GM12891 (cell line): ENCODE measurements at regions not wholly inside any gene's neighbourhood (a gene's known extent, or its start where the extent isn't known, plus 50 kb on each side); places are given as distances from the start of the nearest gene placed in this dataset.
"Not testable (repeated sequence)": the region's sequence is repeated elsewhere in the genome, so short reads cannot be mapped to it uniquely, and the experiment has no call there.

Source experiments
- DNase-seq: peaks from one replicate; pipeline ENCODE4 v3.0.0; 2011; ENCODE audit warnings: low spot score; ENCODE audit not compliant: insufficient read length
- FAIRE-seq: peaks from 2 replicates; lab custom pipeline; 2011; peaks lifted over from hg19 to GRCh38; lab: Jason Lieb, UNC
- PAX5 ChIP-seq: IDR thresholded peaks from 2 replicates; pipeline ENCODE4 v1.6.1; 2011; ENCODE audit warnings: low read length, moderate library complexity, mild to moderate bottlenecking; ENCODE audit not compliant: insufficient read depth, severe bottlenecking
- POLR2A ChIP-seq: IDR thresholded peaks from 2 replicates; pipeline ENCODE4 v1.6.1; 2011; ENCODE audit warnings: low read depth, low read length, control low read depth
- POLR2AphosphoS5 ChIP-seq: IDR thresholded peaks from 2 replicates; pipeline ENCODE4 v1.6.1; 2011; ENCODE audit warnings: low read depth, low read length, control low read depth
- POU2F2 ChIP-seq: IDR thresholded peaks from 2 replicates; pipeline ENCODE4 v1.6.1; 2011; ENCODE audit warnings: low read depth, mild to moderate bottlenecking, control low read depth, low read length, moderate library complexity
- SPI1 ChIP-seq: IDR thresholded peaks from 2 replicates; pipeline ENCODE4 v1.6.1; 2011; ENCODE audit warnings: low read depth, low read length, control low read depth
- TAF1 ChIP-seq: IDR thresholded peaks from 2 replicates; pipeline ENCODE4 v1.6.1; 2011; ENCODE audit warnings: low read depth, low read length, control low read depth

DNA sequence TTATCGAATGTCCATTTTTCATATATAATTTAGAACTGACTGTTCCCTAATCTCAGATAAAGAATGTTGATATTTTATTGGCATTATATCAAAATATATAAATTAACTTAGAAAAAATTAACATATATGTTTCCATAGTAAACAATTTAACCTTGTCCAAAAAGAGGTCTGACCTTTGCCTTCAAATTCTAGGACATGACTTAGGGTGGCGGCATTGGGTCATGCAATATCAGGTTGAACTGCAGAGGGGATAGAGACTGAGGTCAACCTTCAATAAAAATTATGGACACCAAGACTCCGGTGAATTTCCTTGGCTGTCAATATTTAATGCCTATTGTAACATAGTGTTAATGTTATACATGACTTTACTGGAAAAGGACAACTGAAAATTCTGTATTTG lies 199.8 kb downstream of the RPL10L start:
- DNase-seq = no peak
- FAIRE-seq = no peak
- TF ChIP-seq POLR2AphosphoS5 = no peak
- no peak for TF ChIP-seq TAF1
- no peak for TF ChIP-seq SPI1
- no peak for TF ChIP-seq POU2F2
- no peak for TF ChIP-seq PAX5
- TF ChIP-seq POLR2A = no peak

GRCh38 chr14:46444666-46445065 lies 206.9 kb downstream of the RPL10L start:
- TF ChIP-seq TAF1 = no peak
- FAIRE-seq = no peak
- DNase-seq = no peak

DNA sequence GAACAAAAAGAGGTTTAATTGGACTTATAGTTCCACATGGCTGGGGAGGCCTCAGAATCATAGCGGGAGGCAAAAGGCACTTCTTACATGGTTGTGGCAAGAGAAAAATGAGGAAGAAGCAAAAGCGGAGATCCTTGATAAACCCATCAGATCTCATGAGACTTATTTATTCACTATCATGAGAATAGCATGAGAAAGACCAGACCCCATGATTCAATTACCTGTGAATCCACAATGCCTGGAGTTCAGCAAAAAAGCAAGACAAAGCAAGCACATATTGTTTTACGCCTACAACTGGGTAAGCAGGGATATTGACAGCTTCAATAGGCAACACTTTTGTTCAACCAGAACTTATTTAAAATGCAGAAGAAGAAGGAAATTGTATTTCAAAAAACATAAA lies 218.2 kb downstream of the RPL10L start:
- FAIRE-seq = no peak
- DNase-seq = no peak
- TF ChIP-seq TAF1 (no peak), POLR2AphosphoS5 (no peak), PAX5 (no peak), POLR2A (no peak), SPI1 (no peak), POU2F2 (no peak)

- DNase-seq = no peak
- no peak for FAIRE-seq
- TF ChIP-seq TAF1 = no peak
- TF ChIP-seq POU2F2 = no peak
- TF ChIP-seq PAX5 = no peak
- no peak for TF ChIP-seq POLR2A
- no peak for TF ChIP-seq SPI1
- no peak for TF ChIP-seq POLR2AphosphoS5
Measured at GRCh38 chr14:46432516-46432915, 219.1 kb downstream of the RPL10L start.

GRCh38 chr14:46417066-46417465 lies 234.5 kb downstream of the RPL10L start:
- TF ChIP-seq POLR2A (no peak), PAX5 (no peak), POU2F2 (no peak), SPI1 (no peak), POLR2AphosphoS5 (no peak), TAF1 (no peak)
- FAIRE-seq = no peak
- no peak for DNase-seq

DNA sequence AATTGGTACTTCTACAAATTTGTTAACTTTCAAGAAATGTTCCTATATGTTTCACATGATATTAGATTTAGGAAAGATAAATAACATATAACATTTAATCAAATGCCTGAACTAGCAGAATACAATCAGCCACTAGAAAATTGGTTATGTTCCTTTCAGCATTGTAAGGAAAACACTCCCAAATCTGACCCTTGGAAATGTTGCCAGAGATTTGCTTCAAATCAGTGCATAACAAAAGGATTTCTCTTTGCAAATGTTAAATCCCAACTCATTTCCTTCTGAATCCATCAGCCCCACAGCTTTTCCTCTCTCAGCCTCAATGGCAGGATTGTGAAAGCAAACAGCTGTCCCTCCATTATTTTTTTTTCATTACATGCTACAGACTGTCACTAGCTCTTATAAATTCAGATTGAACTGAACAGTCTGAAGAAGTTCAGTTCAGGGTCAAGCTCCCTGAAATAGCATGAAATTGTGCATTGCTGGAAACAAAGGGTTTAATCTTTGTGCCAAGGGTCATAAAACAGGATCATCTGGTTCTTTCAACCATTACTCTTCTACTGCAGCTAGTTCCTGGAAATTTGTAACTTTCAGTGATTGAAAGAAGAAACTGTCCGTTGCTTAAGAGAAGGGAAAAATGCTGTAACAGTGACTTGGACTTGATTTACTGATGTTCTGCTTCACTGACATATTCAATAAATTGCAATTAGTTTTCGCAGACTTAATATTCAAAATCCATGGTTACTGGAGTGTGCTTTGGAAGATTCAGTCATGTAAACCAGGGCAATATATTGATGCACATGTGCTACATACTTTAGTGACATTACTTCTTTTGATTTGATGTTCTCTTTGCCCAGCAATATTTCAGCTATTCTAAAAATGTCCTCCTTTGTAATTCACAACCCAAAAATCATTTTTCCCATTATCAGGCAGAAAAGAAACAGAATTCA lies 246.4 kb downstream of the RPL10L start:
- TF ChIP-seq POLR2AphosphoS5 (no peak), POLR2A (no peak), PAX5 (no peak), POU2F2 (no peak), TAF1 (no peak), SPI1 (no peak)
- no peak for FAIRE-seq
- no peak for DNase-seq

GRCh38 chr14:46402001-46402690 lies 249.4 kb downstream of the RPL10L start:
- FAIRE-seq = not testable (repeated sequence)

DNA sequence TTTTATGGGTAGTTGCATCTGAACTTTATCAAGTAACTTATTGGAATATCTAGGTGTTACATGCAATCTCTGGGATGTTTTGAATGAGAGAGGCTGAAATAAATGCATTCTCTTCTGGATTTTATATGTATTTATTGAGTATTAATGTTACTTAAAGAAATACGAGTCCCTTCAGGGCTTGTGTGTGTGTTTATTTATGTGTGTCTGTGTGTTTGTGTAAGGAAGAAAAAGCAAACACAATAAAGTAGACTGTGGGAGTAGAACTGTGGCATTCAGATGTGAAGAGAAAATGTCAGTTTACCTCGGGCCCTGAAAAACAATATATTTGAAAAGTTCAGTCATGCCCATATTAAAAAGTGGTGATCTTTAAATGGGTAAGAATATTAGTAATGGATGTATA lies 250.5 kb downstream of the RPL10L start:
- DNase-seq (no peak), FAIRE-seq (no peak)
- TF ChIP-seq POLR2A (no peak), SPI1 (no peak), TAF1 (no peak), PAX5 (no peak), POU2F2 (no peak)

More at GRCh38 chr14:46402001-46402690, 249.4 kb downstream of the RPL10L start:
- DNase-seq = not testable (repeated sequence)

GRCh38 chr14:46399049-46399448 lies 252.5 kb downstream of the RPL10L start:
- no peak for TF ChIP-seq POLR2AphosphoS5
- FAIRE-seq (no peak), DNase-seq (no peak)

DNA sequence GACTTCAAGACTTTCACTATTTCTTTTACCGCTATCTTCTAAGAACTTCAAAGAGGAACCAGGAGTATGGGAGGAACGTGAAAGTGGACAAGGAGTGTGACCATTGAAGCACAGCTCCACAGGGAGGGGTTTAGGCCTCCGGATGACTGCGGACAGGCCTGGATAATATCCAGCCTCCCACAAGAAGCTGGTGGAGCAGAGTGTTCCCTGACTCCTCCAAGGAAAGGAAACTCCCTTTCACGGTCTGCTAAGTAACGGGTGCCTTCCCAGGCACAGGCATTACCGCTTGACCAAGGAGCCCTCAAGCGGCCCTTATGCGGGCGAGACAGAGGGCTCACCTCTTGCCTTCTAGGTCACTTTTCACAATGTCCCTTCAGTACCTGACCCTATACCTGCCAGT lies 267.0 kb downstream of the RPL10L start:
- no peak for TF ChIP-seq TAF1
- TF ChIP-seq POLR2A = no peak
- TF ChIP-seq POU2F2 = no peak
- TF ChIP-seq SPI1 = no peak
- no peak for TF ChIP-seq PAX5
- TF ChIP-seq POLR2AphosphoS5 = no peak
- FAIRE-seq (no peak), DNase-seq (no peak)
